HG02610 (cell line): ENCODE measurements at regions not wholly inside any gene's neighbourhood (a gene's known extent, or its start where the extent isn't known, plus 50 kb on each side); places are given as distances from the start of the nearest gene placed in this dataset.

Experiments used
- ATAC-seq: cut with Tn5 transposase; IDR thresholded peaks from one replicate; pipeline ENCODE4 v1.9.1; 2021; ENCODE audit warnings: mild to moderate bottlenecking, moderate library complexity; ENCODE audit not compliant: unreplicated experiment

DNA sequence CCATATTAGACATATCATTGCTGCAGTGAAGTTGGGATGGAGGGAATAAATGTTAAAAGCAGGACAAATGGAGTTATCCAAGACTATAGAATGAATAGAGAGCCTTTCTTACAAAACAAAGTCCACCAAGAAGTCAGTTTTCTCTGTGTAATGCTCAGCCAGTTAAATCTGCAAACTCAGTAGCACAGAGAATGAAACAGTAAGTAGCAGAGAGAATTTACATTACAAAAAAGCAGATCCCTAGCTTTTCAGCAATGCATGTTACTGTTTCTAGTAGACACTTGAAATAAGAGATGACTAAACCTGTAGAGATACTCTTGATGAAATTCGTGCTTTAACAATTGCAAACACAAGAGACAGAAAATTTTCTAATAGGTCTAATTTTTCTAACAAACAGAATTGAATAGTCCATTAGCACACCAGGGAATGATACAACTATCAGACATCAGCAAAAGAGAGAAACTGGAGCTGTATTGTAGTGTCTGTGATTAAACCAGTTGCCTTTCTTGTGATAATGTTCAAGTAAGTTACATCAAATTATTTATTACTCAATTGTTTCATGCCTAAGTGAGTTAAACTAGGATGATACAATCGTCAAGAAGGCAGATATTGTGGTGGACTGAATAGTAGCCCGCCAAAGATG, 322.2 kb upstream of the DDX18 start:
- no peak for ATAC-seq

DNA sequence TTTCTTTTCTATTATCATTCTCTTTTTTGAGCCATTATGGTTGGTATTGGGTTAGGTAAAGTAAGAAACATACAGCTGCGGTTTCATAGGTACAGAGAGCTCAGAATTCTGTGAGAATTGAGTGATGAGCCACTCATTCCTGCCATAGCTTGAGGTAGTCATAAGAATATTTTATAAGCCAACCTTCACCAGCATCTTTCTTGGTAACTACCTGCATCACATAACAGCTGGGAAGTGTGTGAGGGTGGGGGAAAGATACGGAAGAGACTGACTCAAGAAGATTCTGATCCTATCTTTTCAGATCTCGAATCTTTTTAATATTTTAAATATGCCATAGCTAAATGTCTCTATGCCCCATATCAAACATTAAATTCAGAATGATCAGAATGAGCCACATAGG, 313.8 kb upstream of the DDX18 start:
- ATAC-seq, result no peak

DNA sequence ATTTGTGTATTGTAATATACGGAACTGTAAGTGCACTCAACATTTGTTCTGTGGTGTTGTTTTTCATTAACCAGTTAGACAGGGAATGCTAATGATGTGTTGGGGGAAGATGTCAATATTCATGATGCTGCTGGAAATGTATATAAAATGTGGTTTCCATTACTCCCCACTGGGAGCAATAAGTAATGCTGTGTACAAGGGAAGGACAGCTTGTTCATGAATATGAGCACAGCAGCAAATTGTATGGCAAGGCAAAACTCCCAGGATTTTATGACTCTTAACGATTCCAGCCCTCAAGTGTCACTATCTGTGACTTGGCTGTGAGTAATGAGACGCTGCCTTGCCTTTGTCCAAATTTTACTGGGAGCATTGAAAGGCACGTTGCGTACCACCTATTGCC, 312.4 kb upstream of the DDX18 start:
- no peak for ATAC-seq

DNA sequence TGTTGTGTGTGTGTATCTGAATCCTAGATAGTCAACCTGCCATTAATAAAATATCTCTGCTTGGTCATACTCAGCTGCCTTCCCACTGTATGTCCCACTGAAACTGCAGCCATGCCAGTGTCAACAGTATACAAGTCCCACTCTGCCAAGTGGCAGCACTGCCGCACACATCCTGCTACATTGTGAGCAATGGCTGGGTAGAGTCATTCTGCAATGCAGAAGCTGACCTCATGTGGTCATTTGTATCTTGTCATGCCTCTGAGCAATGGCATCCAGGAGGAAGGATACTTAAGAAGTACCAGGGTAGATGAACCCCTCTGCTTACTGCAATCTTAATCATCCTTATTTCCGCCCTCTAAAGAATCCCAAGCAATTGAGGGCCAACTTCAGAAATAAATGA, 302.2 kb upstream of the DDX18 start:
- no peak for ATAC-seq

DNA sequence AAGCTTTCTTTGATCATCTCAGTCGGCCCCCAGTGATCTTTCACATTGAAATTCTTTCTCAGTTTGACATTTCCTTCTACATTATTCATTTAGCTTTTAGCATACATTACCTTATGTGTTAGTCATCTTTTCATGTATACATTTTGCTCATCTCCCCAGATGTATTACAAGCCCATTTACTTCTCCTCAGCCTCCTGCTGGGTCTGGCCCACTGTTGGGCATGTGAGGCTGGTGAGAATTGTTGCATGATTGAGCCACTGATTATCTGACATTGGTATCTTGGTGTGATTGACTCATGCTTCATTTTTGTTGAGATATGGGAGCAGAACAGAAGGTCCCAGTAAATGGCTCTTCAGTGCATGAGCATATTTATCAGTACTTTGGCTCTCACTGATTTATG, 300.1 kb upstream of the DDX18 start:
- ATAC-seq, result no peak

DNA sequence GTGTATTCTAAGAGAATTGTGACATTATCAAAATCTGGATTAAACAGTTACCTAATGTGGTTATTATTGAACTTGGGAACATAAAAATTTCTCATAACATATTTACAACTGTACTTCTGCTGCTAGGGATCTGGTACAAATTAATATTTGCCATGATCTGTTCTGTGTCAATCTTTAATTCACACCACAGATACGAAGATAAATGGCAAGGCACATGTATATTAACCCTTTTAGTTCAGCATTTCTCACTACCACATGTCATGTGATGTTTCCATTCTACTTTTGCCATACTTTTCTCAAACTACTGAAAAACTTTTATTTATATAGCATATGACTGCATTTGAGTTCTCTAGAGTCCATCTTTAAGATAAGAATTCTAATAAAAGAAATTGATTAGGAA, 295.3 kb upstream of the DDX18 start:
- ATAC-seq, result no peak

DNA sequence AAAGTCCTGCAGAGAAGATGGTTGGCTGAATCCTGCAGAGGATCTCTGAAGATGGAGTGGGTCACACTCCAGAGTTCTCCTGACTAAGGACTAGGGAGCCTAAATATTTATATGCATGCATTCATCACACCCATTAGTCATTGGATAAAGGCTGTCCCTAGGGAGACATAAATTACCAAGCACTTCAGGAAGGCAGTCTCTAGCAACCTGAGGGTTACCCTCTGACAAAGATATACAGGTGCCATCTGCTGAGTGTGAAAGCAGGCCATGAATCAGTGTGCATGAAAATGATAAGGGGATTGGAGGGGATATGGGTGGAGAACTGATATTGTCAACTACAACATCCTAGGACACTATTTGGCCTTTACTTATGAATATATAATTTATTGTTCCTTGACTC, 294.8 kb upstream of the DDX18 start:
- no peak for ATAC-seq

DNA sequence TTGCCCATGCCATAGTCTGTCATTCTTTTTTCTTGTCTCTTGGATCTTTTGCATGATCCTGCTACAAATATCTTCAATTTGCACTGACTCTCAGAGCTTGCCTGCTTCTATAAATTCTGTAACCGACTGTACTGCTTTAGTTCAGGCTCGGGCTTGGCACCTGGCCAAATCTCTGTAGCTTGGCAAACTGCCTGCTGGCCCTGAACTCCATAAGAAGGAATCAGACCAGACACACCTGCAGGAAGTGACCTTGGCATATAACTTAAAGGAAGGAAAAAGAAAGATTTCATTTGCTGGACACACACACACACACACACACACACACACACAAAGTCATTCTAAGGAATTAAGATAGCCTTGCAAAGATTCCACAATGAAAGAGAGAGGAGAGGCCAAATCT, 291.2 kb upstream of the DDX18 start:
- no peak for ATAC-seq

DNA sequence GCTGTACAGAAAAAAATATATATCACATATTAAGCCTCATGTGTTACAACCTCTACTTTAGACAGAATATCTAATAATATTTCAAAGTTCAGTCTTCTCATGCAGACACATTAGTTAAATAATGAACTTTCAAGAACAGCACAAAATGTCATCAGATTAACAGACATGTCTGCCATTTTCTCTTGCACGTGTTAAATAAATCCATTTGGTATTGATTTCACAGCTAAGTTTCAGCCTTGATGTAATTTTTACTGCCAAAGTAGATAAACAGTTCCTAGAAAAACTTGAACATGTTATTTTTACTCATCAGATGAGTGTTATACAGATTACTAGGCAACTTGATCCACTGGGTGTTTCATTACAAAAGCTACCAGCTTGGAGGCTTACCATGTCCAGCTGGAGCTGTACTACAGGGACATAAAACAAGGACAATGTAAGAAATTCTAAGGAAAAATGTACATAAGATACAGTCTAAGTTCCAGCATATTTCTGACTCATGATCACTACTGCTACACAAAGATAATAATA, 290.7 kb upstream of the DDX18 start:
- no peak for ATAC-seq

DNA sequence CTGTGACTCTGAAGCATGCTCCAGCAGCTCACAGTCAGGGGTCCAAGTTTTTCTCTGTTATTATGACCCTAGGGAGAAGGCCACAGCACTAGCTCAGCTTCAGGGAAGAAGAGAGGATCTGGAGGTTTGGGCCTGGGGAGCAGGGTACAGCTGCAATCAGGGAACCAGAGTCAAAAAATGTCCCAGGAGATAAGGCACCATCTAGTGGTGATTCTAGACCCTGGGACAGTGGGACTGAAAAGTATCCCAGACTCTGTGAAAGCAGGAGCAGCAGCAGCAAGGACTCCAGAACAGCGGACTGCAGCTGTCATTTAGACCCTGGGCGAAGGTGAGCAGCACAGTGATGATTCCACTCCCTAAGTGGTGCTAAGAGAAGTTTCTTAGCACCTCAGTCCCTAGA, 278.4 kb upstream of the DDX18 start:
- ATAC-seq, result no peak

DNA sequence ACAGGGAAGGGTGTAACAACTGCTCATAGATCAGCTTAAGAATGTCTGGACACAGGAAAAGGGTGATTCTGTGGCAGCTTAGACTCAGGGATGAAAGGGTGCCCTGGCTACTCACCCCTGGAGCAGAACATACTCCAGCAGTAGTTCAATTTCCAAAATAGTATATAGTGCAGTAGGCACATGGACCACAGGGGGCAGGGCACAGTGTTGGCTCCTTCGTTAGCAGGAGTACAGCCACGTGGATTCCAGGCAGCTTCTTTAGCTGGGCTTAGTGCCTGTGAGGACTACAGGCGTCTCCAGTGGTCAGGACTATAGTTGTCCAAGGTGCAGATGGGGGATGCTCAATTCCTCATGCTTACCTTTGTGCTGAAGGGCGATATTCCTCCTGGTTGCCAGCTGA, 277.5 kb upstream of the DDX18 start:
- no peak for ATAC-seq

DNA sequence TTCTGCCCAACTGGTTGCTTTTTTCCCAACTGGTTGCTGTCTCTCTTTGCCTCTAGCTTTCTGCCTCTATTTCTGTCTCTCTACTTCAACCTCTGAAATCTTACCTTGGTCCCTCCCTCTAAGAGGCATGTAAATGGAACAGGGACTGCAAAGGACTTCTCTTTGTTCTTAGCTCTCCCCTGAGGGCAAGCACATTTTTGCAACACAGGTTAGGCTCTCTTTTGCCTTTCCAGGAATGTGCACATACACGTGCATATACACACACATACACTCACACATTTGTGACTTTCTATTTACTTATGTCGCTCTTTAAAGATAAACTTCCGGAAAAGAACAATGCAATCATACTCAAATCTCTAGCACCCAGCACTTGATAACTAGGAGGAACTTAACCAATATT, 262.6 kb upstream of the DDX18 start:
- ATAC-seq, result no peak

DNA sequence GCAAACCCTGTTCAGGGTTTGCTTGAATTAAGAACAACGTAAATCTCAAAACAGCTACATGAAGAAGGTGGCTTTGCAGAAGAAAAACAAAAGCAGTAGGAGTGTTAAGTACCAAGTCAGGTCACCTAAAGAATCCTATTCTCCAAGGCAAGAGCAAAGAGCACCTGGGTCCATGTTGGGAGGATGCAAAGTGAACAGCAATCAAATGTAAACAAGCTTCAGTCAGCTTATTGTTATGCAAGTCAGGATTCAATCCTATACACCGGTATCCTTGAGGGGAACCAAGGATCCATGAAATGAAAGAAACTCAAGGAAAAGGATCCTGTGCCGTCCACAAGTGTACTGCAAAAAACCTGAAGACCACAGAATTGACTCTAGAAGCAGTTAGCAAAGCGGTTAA, 261.0 kb upstream of the DDX18 start:
- no peak for ATAC-seq

DNA sequence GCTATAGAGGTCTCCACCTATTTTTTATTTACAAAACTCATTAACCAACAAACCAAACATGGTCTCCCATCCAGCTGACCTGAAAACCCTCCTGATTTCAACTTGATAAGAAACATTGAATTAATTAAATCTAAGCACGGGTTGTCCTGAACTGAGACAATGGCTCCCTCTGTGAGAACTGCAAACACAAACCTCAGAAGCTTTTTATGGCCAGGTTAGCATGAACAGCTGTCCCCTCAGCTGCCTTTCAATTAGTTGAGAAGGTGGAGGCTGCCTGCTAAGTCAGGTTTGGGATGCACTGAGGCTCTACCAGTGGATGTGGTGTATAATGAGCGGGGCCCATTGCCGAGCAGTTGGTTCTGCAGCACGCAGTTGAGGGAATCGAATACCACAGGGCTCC, 258.5 kb upstream of the DDX18 start:
- no peak for ATAC-seq

DNA sequence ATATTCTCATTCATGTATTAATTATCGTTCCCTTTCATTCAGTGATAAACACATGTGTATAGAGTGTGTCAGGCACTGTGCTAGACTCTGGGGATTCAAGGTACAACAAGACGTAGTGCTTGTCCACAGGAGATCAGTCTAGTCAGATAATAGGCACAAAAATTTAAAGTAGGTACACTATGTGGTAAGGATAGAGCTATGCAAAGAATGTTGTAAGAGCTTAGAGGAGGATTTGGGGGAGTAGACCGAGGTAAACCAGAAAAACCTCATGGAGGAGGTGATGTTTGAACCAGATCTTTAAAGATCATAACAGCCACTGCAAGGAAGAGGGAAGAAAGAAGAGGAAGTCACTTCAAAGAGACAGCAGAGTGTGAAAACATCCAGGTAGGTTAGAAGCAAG, 256.9 kb upstream of the DDX18 start:
- ATAC-seq, result no peak

DNA sequence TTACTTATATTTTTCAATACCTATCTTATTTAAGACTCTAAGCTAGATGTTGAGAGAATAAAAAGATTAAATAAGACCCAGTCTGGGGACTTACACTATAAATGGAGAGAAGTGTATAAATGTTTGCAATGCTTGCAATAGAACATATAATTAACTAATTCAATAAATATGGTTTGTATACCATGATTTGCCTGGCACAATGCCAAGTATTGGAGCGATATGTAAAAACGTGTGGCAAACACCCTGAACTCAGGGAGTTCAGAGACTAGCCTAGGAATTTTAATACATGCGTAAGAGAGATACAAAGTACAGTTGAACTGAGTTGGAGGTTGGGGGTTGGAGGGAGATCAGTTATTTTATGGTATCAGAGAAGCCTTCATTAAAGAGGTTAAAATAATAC, 251.8 kb upstream of the DDX18 start:
- ATAC-seq, result no peak

DNA sequence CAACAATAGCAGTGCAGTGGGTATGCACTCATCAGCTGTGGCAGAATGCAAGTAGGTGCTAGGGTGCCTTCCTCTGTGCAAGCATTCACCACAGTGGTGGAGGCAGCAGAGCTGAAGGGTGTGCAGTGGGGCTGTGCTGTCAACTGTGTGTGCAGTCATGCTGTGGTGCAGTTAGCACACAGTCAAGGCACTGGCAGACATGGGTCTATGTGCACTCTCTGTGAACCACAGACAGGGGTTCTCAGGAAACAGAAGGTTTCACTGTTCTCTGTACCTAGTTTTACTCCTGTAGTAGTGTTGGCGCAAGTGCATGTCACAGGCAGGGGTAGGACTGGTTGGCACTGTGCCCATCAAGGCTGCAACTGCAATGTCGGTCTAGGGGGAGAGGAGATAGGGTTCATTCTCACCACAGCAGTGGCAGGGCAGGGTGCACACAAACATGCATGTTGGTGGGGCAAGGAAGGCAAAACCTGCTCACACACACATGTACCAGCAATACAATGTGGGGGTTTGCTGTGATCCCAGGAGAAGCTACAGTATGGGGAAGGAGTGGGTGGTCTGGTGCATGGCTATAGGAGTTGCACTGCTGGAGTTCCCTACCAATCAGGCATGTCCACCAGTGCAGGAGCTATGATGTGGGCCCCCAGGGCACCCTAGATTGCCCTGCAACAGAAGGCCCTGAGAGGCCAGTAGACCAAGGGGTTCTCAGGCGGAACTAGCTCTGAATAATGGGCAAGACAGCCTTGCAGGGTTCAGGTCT, 242.7 kb upstream of the DDX18 start:
- no peak for ATAC-seq

DNA sequence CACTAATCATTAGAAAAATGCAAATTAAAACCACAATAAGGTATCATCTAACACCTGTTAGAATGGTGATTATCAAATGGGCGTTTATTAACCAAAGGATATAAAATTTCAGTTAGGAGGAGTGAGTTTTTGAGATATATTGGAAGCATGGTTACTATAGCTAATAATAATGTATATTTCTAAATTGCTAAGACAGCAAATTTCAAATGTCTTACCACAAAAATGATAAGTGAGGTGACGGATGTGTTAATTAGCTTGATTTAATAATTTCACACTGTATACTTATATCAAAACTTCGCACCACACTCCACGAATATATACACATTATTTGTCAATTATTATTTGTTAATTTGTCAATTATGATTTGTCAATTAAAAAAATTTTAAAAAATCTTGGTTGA, 227.2 kb upstream of the DDX18 start:
- ATAC-seq, result no peak

DNA sequence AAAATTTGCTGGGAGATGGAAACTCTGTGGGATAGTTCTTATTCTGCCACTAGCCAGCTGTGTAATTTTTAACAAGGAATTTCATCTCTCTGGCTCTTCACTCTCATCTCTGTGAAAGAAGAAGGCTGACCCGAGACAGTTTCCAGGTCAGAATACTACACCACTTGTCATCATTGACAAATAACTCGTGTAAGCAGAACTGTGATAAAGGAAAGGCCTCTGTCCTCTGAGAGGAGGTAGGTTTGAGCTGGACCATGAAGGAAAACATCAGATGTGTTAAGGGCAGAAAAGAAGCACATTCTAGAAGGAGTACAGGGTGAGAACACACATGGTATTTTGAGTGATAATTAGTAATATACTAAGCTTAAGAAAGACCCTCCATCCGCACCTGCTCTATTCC, 211.4 kb upstream of the DDX18 start:
- ATAC-seq, result no peak

DNA sequence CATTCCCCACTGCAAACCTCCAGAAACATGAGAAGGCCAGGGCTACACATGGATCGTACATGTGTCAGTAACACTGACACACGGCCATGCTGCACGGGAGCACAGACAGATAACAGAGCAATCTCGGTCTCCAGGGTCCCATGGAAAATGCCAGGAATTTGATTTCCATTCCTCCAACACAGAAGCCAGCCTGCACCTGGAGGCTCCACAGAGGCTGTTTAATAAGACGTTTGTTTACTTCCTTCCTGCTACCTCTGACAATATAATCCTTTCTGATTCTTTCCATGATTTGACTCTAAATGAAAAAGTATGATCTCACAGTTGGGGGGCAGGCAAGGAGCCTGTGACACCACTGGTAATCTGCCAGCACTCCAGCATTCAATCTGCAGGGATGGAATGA, 210.9 kb upstream of the DDX18 start:
- no peak for ATAC-seq

DNA sequence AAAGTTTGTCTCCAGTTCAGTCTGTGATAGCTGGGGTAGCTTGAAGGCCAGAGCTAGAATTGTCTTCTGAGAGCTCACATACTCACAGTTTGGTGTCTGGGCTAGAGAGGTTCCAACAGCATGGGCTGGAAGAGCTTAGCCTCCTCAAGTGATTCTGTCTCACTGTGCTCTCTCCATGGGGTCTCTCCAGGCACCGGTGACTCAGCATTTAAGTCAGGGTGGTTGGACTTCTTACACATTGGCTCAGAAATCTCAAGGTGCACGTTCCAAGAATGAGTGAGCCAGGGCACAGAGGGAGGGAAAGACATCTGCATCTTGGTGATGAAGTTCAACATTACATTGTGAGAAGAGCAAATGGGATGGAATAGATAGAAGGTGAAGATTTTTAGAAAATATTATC, 207.3 kb upstream of the DDX18 start:
- ATAC-seq, result no peak

DNA sequence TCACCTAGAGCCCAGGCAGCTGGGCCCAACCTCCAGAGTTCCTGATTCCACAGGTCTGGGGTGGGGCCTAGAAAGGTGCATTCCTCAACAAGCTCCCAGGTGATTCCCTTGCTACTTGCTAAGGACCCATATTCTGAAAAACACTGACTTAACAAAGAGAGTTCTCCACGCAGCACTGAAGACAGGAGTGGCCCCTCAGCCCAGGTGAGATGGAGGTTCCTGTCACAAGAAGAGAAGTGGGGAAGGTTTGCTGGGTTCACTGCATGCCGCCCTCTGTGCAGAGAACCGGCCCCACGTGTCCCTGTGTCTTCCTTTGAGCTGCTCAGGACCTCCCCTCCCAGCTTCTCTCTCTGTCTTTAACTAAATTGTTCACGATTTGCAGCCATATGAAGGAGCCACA, 201.4 kb upstream of the DDX18 start:
- no peak for ATAC-seq

DNA sequence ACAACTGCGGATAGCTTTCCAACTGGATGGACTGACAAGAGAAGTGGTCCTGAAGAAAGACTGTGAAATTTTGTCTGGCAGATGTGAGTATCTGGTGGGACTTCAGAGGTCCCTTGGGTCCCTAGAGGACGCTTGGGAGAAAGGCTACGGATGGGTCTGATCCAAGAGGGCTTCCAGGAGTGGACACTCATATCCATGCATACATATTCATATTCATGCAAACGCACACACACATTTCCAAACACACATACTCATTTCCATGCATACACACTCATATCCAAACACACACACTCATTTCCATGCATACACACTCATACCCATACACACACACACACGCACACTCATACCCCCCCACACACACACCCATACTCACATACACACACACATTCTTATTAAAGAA, 200.2 kb upstream of the DDX18 start:
- ATAC-seq, result no peak
